HG03095 (cell line): ENCODE measurements at regions not wholly inside any gene's neighbourhood (a gene's known extent, or its start where the extent isn't known, plus 50 kb on each side); places are given as distances from the start of the nearest gene placed in this dataset.
"Not testable (repeated sequence)": the region's sequence is repeated elsewhere in the genome, so short reads cannot be mapped to it uniquely, and the experiment has no call there.

ENCODE experiments used
- ATAC-seq: cut with Tn5 transposase; IDR thresholded peaks from one replicate; pipeline ENCODE4 v1.9.1; 2021; ENCODE audit warnings: moderate library complexity; ENCODE audit not compliant: unreplicated experiment

DNA sequence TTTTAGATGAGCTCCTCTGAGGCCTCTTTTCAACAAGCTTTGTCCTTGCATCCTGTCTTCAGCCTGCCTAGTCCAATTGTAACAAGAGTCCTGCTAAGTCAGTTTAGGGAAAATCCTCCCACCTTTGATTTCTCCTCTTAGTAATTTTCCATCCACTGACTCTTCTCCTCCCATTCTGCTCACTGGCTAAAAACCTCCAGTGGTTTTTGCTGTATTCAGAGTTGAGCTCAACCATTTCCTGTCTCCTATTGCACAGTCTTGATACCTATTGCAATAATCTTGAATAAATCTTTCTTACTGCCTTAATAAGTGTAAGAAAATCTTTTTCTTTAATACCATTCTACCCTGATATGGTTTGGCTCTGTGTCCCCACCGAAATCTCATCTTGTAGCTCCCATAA is 117.8 kb upstream of the ENPP6 start:
- ATAC-seq: no peak

DNA sequence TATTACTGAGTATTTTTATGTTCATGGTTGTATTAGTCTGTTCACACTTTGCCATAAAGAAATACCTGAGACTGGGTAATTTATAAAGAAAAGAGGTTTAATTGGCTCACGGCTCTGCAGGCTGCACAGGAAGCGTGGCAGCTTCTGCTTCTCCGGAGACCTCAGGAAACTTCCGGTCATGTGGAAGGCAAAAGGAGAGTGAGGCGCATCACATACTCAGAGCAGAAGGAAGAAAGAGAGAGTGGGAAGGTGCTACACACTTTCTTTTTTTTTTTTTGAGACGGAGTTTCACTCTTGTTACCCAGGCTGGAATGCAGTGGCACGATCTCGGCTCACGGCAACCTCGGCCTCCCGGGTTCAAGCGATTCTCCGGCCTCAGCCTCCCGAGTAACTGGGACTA is 115.8 kb upstream of the ENPP6 start:
- ATAC-seq: not testable (repeated sequence)

DNA sequence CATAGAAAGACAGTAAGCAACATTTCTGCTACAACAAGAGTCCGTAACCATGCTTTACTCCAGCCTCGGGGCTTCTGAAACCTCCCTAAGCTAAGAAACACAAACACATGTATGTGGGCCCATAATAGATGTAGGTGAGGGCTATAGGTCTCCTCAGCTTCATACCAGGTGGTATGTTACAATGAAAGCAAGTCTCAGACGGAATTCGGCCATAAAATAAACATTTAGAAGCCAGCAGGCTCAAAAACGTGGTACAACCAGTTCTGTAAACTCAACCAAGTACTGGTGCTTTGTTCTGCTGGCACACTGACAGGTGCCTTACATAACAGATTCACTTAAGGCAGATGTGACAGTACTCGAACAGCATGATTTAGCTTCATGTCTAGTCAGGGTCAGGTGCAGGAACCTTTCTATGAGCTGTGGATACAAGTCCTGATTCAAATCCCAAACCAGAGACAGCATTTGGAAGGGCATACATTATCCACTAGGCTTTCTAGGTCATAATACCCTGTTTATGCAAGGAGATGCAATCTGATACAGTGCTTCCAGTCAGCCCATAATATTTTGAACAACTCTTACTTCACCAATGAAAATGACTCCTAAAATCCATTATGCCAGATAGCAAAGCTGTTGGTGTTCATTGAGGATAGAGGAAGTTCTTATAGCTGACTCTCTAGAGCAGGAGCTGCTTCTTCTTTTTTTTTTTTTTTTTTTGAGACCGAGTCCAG is 113.8 kb upstream of the ENPP6 start:
- no peak for ATAC-seq

DNA sequence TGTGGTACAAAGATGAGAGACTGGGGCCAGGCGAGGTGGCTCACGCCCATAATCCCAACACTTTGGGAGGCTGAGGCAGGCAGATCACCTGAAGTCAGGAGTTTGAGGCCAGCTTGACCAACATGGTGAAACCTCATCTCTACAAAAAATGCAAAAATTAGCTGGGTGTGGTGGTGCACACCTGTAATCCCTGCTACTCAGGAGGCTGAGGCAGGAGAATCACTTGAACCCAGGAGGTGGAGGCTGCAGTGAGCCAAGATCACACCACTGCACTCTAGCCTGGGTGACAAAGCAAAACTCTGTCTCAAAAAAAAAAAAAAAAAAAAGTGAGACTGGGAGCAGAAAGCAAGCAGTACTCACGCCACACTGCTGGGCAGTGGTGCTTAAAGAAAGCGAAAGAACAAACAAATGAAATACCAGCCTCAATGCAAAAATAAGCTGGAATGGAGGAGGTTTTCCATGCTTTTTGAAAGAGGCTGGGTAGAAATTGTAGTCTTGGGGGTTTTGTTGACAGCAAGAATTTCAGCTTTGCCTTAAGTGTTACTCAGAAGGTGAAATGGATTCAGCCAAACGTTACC is 112.9 kb upstream of the ENPP6 start:
- not testable (repeated sequence) for ATAC-seq

DNA sequence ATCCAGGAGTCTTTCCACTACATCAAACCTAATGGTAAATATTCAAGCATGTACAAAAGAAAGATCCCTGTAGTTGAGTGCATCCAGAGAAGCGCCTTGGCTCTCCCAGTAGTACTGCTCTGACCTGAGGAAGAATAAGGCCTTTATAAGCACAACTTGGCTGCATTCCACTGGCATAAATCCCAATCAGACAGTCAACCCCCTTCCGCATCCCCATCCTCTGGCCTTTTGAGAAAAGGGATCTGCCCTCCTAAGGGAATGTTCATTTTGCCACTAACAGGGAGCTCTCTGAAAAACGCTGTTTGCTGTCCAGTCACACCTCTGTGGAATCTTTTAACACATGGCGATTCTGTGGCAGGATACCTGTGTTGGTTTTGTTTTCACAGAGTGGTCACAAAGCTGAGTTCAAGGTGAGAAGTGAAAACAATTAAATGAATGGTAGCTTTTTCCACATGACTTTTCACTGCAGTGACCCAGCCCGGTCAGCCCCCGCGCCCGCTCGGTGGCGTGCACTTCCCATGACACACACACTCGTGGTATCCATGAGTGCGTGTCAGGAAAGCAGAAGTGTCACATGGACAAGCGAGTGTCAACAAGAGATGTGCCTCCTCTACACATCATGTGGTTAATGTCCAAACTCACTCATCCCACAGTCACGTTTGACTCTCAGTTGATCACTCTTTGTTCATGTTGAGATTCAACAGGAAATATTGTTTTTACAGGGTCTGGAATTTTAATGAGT is 112.2 kb upstream of the ENPP6 start:
- peak; percentile 61 for ATAC-seq

DNA sequence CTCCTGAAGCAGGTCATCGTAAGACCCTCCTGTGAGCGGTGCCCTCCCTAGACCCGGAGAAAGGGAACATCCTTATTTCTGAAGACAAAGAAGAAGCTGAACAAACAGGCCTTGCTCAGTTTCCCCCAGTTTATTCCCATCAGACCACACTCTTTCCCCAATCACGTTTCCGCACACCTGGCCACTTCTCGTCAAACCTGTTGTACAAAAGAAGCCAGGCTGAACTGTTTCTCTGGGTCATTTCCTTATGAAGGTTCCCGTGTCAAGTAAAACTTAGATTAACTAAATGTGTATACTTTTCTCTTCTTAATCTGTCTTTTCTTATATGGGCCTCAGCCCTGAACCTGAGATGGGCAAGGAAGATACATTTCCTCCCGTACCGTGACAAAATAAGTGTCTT is 111.6 kb upstream of the ENPP6 start:
- no peak for ATAC-seq

DNA sequence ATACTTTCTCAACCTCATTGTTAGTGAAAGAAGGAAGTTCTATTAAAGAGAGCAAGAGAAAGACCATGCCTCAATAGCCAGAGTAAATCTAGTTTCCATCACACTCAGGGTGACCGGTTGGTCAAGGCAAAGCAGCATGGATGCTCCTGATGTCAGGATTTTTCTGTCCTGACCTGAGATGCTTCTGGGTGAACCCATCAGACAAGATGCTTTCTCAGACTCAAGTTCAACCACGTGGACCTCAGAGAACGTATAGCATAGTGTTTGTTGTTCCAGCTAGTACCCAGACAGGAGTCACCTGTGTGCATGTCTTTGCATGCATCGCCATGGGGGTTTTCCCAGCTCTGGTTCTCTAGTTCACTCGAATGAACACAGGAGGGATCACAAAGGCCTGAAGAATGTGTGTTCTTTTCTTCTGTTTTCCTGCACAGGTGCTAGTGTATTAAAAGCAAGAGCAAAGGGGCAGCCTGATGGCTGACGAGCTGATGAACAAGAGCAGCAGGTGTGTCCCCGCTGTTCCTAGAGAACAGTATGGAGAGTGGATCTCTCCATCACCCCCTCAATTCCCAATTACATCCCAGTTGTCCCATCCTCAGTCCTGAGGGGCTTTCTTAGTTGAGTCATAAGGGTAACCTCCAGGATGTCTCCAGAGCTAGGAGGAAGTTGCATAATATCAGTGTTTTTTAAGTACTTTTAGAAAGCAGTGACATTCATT is 110.5 kb upstream of the ENPP6 start:
- ATAC-seq: peak; percentile 73

DNA sequence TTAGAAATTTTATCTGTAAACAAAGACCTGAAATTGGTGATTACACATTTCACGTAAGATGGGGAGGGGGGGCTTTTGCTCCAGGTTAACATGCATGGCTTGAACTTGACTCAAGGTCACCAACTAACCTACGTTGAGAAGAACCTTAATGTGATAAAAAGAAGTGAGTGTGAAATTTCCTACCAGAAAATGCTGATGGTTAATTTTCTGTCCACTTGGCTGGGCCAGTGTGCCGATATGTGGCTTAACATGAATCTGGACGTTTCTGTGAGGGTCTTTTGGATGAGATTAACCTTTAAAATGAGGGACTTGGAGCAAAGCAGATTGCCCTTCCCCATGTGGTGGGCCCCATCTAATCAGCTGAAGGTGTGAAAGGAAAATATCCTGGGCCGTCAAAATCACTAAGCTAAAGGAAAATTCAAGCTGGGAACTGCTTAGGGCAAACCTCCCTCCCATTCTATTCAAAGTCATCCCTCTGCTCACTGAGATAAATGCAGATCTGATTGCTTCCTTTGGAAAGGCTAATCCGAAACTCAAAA is 107.3 kb upstream of the ENPP6 start:
- ATAC-seq: no peak

DNA sequence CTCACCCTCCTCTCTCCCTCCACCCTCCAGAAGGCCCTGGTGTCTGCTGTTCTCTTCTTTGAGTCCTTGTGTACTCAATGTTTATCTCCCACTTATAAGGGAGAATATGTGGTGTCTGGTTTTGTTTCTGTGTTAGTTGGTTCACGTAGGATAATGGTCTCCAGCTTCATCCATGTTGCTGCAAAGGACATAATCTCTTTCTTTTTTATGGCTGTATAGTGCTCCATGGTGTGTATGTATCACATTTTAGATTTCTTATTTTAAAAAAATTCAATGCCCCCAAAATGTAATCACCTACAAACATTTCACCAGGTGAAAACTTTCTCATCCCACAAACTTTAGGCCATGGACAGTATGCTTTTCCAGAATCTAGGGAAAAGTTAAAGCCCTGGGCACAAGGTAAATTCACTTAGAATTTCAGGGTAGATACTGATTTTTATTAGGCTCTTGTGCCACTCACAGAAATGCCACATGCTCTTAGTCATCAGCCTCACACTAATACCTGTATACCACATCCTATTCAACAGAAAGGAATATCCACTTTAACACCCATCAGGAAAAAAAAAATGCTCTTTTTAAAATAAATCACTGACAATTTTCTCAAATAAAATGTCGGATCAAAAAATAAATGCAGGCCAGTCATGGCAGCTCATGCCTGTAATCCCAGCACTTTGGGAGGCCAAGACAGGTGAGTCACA is 104.8 kb upstream of the ENPP6 start:
- ATAC-seq: no peak

DNA sequence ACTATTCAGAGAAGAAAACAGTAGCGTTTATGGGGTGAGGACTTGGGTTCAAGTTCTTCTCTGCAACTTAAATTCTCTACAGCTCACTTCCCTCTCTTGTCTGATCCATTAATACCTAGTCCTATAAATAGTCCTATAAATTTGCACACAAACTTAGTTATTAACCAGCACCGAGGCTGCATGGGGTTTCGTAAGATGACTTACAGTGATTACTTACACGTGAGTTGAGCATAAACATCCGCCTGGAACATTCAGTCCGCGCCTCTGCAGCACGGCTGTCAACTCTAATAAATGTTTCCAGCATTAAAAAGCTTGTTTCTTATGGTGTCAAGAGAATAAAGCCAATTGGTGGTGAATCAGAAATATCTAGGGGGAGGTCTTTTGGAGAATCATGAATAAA is 103.0 kb upstream of the ENPP6 start:
- ATAC-seq: no peak

DNA sequence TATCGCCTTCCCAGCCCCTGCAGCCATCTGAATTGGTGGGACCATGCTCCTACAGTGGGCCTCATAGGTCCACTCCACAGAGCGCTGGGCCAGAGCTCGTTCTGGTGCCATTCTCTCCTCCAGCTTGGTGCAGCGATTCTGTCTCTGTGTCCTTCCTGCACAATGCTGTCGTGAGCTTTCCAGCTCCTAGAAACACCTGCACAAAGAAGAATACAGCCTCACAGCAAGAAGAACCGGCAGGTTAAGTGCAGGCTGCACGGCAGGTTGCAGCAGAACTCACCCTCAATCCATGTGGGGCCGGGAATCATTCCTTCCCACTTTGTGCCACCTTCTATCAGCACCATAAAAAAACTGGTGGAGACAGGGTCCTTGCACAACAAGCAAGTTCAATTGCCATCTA is 101.2 kb upstream of the ENPP6 start:
- peak; percentile 0 for ATAC-seq

DNA sequence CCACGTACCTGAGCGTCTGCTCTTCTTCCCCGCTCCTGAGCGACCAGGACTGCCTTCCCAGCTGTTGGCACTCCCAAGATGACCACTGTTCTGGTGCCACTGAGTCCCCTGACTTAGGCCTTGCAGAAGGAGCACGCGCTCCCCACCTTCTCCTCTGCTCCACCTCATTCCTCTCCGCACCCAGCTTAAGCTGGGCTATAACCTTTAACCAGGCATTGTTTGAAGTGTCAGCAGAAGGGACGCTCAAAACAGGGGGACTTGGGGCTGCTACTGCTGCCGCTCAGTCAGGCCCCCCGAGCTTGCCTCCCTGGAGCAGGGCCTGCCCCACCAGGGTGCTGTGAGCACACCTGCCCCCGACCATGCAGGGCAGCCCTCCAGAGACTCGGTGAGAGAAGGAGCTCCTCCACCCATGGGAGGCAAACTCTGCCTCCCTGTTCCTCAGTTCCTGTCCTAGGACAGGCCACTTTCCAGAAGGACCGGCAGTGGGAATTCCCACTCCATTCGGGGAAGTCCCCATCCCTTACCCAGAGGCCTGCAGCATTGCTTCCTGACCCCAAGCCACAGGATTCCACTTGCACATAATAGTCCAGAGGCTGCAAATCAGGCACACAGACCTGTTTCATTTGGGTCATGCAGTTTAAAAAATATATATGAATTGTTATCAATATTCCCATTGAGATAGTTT is 99.7 kb upstream of the ENPP6 start:
- no peak for ATAC-seq

DNA sequence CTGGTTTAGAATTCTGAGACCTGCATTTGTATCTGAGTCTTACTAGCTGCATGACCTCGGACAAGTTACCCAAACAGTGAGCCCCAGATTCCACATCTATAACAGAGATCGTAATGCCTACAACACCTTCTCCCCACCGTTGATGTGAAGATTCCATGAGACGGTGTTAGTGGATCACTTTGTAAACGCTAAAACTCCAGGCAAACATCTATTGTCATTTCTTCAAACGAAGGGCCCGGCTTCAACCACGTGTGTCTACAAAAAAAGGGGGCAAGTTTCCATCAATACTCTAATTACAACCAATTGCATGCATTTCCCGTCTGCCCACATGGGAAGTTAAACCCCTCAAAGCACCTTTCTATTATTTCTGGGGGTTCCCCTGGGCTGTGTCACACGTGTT is 99.1 kb upstream of the ENPP6 start:
- ATAC-seq: no peak

DNA sequence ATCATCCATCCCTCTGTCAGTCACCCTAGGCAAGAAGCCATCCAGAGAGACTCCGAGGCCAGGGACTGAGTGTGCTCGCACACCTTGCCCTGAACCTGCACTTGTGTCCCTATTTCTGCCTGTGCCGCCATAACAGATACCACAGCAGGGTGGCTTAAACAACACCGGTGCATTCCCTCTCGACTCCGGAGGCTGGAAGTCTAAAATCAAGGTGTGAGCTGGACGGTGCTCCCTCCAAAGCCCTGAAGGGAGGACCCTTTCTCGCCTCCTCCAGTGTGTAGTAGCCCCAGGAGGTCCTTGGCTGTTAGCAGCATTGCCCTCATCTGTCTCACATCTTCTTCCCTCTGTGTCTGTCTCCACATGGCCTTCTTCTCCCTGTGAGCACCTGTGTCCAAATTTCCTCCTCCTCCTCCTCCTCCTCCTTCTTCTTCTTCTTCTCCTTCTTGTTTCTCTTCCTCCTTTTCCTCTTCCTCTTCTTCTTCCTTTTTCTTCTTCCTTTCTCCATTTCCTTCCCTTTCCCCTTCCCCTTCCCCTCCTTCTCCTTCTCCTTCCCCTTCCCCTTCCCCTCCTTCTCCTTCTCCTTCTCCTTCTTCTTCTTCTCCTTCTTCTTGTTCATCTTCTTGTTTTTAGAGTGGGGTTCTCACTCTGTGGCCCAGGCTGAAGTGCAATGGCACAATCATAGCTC is 98.1 kb upstream of the ENPP6 start:
- ATAC-seq: no peak

DNA sequence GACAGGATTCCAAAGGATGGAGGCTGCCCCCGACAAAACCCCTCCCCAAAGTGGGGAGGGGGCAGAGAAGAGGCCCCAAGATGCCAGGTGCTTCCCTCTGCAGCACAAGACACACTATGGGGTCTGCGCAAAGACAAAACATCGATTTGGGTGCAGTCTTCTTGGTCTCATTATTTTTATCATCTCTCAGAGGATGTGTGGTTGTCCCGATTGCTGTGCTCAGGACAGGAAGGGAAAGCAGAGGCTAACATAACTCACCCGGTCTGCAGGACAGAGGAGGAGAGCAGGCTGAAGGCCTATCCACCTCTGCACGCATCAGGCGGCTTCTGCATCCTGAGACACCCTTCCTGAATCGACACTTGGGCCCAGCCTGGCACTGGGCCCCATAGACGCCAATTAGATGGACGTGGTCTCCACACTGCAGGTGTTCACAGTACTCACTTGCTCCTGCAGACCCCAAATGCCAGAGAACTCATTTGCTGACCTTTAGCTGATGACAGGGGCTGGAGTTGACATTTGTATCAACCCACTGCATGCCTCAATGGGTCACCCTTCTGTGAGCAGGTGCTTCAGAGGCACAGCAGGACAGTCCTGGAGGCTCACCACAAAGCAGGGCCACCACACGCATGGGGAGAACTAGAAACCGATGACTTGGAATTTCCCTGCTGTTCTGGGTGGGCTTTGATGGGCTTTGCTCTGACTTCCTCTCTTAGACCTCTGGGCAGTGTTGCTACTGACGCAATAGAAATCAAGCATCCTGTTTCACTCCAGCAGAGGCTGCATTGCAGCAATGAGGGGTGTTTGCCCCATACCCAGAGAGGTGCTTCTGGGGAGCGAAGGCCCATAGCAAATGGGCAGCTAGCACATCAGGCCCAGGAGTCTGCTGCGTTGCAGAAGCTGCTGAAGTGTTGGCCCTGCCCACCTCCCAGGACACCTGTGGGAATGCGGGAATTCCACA is 96.3 kb upstream of the ENPP6 start:
- ATAC-seq: peak; percentile 59

DNA sequence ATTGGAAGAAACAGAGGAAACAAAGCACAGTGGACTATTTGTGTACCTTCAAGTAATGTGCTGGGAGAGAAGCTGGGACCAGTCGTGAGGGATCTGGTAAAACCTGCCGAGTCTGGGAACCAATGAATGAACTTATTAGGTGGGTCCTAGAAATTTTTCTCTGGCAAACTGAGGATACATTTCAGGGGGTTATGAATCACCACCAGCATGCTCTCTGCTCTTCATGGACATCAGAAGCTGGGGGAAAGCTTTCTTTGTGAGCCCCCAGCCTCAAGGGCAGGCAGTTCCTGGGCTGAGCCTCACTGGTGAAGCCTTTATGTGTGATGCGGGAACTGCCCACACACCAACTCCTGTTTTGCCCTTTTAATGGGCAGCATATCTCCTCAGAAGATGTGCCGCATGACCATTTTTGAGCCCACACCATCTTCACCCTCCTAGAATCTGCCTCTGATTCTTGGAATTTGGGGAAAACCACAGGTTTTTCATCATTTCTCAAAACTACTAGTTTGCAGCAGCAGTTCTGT is 95.4 kb upstream of the ENPP6 start:
- no peak for ATAC-seq

DNA sequence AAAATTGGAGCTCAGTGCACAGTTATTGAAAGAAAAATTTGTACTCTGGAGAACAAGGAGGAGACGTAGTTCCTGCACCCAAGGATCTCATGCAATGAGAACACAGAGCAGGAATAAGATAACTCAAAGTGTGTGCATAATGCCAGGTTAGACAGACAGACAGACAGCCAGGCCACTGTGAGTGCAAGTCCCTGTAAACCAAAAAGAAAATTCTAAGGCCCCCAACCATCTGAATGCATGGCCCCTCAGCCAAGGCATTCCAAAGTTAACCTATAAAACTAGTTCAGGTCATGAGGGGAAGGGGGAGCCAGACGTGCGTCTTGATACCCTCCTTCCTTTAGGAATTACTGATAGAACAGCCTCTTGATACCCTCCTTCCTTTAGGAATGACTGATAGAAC is 94.5 kb upstream of the ENPP6 start:
- no peak for ATAC-seq
